ENCODE measurements at regions not wholly inside any gene's neighbourhood (a gene's known extent, or its start where the extent isn't known, plus 50 kb on each side); places are given as distances from the start of the nearest gene placed in this dataset.
A peak's percentile ranks its signal among the peaks of the same experiment; 100 is the strongest.

- no peak for TF ChIP-seq HINFP (CRISPR knock-in tag; IDR thresholded peaks at IDR 0.05; ENCODE audit: low read depth)
- no peak for TF ChIP-seq AHR (CRISPR knock-in tag; IDR thresholded peaks at IDR 0.05)
- TF ChIP-seq ZNF570 (CRISPR knock-in tag; IDR thresholded peaks at IDR 0.05; ENCODE audit: borderline replicate concordance) = no peak
- 0 out of 2 replicates have a peak, but pooled peaks have one; percentile 13 for TF ChIP-seq ZNF589 (CRISPR knock-in tag; conservative IDR thresholded peaks at IDR 0.05)
- TF ChIP-seq FOXP1 (IDR thresholded peaks at IDR 0.05) = no peak
- TF ChIP-seq FOXP1 (CRISPR knock-in tag; IDR thresholded peaks at IDR 0.05) = peak; percentile 65
- peak; percentile 97 for TF ChIP-seq BCL6 (CRISPR knock-in tag; IDR thresholded peaks at IDR 0.05)
- TF ChIP-seq SP2 (CRISPR knock-in tag; IDR thresholded peaks at IDR 0.05) = no peak
- no peak for TF ChIP-seq ZNF563 (CRISPR knock-in tag; IDR thresholded peaks at IDR 0.05)
- TF ChIP-seq SRSF9 (IDR thresholded peaks at IDR 0.05; ENCODE audit: borderline replicate concordance, insufficient read depth, low read depth, low read length, poor library complexity, severe bottlenecking) = no peak
- no peak for TF ChIP-seq HCFC1 (IDR thresholded peaks at IDR 0.05; ENCODE audit: low read depth, low read length)
- peak; percentile 70 for TF ChIP-seq NCOA2 (CRISPR knock-in tag; IDR thresholded peaks at IDR 0.05)
- no peak for TF ChIP-seq ZNF256 (CRISPR knock-in tag; conservative IDR thresholded peaks at IDR 0.05)
- TF ChIP-seq RBFOX2 (IDR thresholded peaks at IDR 0.05; ENCODE audit: low read depth, low read length) = no peak
- no peak for TF ChIP-seq ZNF276 (CRISPR knock-in tag; IDR thresholded peaks at IDR 0.05; ENCODE audit: low read depth)
- no peak for TF ChIP-seq ZNF691 (CRISPR knock-in tag; IDR thresholded peaks at IDR 0.05; ENCODE audit: borderline replicate concordance, low read depth)
- no peak for TF ChIP-seq THYN1 (CRISPR knock-in tag; IDR thresholded peaks at IDR 0.05; ENCODE audit: borderline replicate concordance, low read depth)
- no peak for TF ChIP-seq ZXDC (CRISPR knock-in tag; IDR thresholded peaks at IDR 0.05)
- 0 out of 2 replicates have a peak, but pooled peaks have one; percentile 56 for TF ChIP-seq ZNF644 (CRISPR knock-in tag; IDR thresholded peaks at IDR 0.05; ENCODE audit: low read depth)
- no peak for TF ChIP-seq ZNF557 (CRISPR knock-in tag; IDR thresholded peaks at IDR 0.05)
- TF ChIP-seq MLLT10 (CRISPR knock-in tag; IDR thresholded peaks at IDR 0.05) = no peak
- no peak for TF ChIP-seq HOXA9 (CRISPR knock-in tag; IDR thresholded peaks at IDR 0.05; ENCODE audit: borderline replicate concordance)
- no peak for TF ChIP-seq GLI4 (CRISPR knock-in tag; IDR thresholded peaks at IDR 0.05; ENCODE audit: borderline replicate concordance)
- no peak for TF ChIP-seq SRSF4 (IDR thresholded peaks at IDR 0.05; ENCODE audit: low read depth, low read length, poor library complexity, severe bottlenecking)
- no peak for TF ChIP-seq ZSCAN12 (CRISPR knock-in tag; IDR thresholded peaks at IDR 0.05)
These were observed 79.4 kb upstream of the PRR23E start (continued) for GRCh38 chr3:127113571-127113891.
